ENCODE measurements at regions not wholly inside any gene's neighbourhood (a gene's known extent, or its start where the extent isn't known, plus 50 kb on each side); places are given as distances from the start of the nearest gene placed in this dataset.

DNA sequence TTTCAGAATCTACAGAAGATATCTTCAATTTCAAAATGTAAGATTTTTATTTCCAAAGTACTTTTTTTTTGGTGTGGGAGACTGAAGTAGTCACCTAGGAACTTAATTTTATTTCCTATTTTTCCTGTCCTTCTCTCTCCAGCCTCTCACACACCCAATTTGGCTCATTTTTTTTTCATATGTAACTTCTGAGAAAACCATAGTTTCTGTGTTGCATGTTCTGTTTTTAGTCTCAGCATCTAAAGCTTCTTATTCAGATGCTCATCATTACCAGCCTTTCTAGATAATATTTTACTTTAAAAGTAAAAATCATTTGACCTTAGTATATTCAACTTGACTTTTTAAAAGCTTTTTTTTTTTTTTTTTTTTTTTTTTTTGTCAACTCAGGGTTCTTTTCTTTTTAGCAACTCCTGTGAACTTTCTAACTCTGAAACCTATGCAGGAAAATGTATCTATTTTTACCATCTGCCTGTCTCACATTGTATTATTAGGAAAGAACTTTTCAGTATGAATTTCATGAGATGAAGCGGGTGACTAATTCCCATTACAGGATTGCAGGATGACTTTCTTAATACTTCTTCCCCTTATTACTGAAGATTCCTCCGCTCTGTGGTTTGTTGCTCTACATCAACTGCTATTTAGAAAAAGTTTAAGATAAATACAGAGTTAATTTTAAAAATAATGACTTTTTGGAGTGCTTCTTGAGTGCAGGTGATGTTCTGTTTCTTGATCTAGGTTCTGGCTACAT is 73.6 kb upstream of the LSM8 start:
- intact Hi-C loops (cut with DNase I) = no loop called here
- Histone ChIP-seq H3K4me3 (no peak overlapping the region), H3K27ac (no peak overlapping the region), H3K36me3 (no peaks in the 10 kb centered on the region), H3K27me3 (no peaks in the 10 kb centered on the region), H3K4me1 (no peaks in the 10 kb centered on the region), H3K9me3 (no peaks in the 10 kb centered on the region)
- WGBS (ENCODE audit: insufficient coverage, low coverage, low lambda C conversion rate, missing lambda C conversion rate) = 71% methylated on average over 2 of the region's 2 CpGs
- DNase-seq (no peak), ATAC-seq (no peak)
- TF ChIP-seq, protein P1, sequence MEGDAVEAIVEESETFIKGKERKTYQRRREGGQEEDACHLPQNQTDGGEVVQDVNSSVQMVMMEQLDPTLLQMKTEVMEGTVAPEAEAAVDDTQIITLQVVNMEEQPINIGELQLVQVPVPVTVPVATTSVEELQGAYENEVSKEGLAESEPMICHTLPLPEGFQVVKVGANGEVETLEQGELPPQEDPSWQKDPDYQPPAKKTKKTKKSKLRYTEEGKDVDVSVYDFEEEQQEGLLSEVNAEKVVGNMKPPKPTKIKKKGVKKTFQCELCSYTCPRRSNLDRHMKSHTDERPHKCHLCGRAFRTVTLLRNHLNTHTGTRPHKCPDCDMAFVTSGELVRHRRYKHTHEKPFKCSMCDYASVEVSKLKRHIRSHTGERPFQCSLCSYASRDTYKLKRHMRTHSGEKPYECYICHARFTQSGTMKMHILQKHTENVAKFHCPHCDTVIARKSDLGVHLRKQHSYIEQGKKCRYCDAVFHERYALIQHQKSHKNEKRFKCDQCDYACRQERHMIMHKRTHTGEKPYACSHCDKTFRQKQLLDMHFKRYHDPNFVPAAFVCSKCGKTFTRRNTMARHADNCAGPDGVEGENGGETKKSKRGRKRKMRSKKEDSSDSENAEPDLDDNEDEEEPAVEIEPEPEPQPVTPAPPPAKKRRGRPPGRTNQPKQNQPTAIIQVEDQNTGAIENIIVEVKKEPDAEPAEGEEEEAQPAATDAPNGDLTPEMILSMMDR (IDR thresholded peaks at IDR 0.05) = no peak
- TF ChIP-seq POLR2A (IDR thresholded peaks at IDR 0.05) = no peak

DNA sequence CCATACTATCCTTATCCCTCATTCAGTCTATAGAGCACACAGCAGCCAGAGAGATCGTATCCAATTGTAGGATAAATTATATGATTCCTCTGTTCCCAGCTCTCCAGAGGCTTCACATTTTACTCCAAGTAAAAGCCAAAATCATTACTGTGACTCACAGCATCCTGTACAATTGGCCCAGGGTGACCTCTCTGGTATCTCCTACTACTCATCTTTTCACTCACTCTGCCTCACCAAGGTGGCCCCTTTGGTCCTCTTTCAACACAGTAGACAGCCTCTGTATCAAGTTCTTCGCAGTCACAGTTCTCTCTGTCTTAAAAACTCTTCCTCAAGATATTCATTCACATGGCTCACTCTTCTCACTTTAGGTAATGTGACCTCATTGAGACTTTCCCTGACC is 72.6 kb upstream of the LSM8 start:
- no peak for TF ChIP-seq POLR2A (IDR thresholded peaks at IDR 0.05)
- TF ChIP-seq, protein P1 (IDR thresholded peaks at IDR 0.05) = no peak
- WGBS (ENCODE audit: insufficient coverage, low coverage, low lambda C conversion rate, missing lambda C conversion rate) = 34% methylated on average over 2 of the region's 2 CpGs
- Histone ChIP-seq H3K4me1 (no peaks in the 10 kb centered on the region), H3K36me3 (no peaks in the 10 kb centered on the region), H3K27me3 (no peaks in the 10 kb centered on the region), H3K4me3 (no peak overlapping the region), H3K9me3 (no peaks in the 10 kb centered on the region), H3K27ac (no peak overlapping the region)
- intact Hi-C loops (cut with DNase I) = no loop called here
- ATAC-seq (no peak), DNase-seq (no peak)

DNA sequence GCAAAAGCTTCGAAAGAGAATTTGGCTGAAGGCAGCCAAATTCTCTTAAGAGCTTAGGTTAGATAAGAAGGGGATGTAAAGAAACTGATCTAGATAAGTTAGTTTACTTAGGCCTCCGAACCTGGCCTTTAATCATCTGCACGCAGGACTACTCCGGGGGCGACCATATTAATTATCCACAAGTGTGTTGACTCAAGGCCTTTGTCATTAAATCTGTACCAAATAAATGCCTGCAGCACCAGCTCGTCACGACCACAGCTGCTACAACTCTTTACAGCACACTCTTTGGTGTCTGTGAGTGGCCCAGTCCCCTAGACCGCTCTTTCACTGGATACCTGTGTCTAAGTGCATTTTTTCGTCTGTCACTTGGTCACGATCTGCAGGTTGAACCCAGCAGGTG is 69.8 kb upstream of the LSM8 start:
- intact Hi-C loops (cut with DNase I) = no loop called here
- H3K27ac ChIP-seq = no peak overlapping the region
- 63% methylated on average over 8 of the region's 10 CpGs for WGBS (ENCODE audit: insufficient coverage, low coverage, low lambda C conversion rate, missing lambda C conversion rate)
- H3K36me3 ChIP-seq = no peaks in the 10 kb centered on the region
- H3K4me3 ChIP-seq = no peak overlapping the region
- no peaks in the 10 kb centered on the region for H3K9me3 ChIP-seq
- H3K4me1 ChIP-seq = no peaks in the 10 kb centered on the region
- DNase-seq = no peak
- no peaks in the 10 kb centered on the region for H3K27me3 ChIP-seq
- TF ChIP-seq, protein P1 (IDR thresholded peaks at IDR 0.05) = no peak
- no peak for TF ChIP-seq POLR2A (IDR thresholded peaks at IDR 0.05)
- no peak for ATAC-seq

DNA sequence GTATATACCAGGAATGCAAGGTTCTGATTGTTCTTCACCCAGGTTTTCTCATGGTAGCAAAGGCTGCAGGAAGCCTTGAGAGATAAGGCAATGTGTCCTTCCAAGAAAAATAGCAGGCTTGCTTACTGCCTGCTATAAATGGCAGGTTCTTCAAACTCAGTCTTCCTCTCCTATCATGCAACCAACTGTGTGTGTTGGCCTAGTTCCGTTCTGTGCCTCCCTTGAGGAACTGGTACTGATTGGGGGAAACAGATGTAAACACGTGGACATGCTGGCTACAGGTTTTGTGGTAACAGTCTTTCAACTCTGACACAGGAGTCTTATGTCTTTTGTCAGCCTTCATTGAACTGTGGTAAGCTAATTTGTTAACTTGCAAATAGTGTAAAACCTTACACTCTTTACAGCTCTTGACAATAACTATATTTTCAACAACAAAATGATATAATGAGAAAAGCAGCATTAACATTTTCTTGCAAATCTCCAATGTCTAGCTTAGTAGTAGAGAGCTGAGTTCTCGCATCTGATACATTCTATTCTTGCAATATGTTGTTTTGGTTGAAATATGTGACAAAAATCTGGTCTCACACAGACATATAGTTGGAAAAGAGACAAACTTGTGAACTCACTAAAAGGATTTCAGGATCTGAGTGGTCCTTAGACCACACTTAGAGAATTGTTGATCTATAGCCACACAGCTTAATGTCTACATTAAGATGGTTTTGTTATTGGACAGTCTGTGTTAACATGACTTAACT is 54.7 kb upstream of the LSM8 start:
- Histone ChIP-seq H3K9me3 (no peaks in the 10 kb centered on the region), H3K4me1 (no peaks in the 10 kb centered on the region), H3K27ac (no peak overlapping the region), H3K36me3 (no peaks in the 10 kb centered on the region), H3K27me3 (no peaks in the 10 kb centered on the region), H3K4me3 (no peak overlapping the region)
- DNase-seq (no peak), ATAC-seq (no peak)
- 43% methylated on average over 3 of the region's 3 CpGs for WGBS (ENCODE audit: insufficient coverage, low coverage, low lambda C conversion rate, missing lambda C conversion rate)
- intact Hi-C loops (cut with DNase I) = no loop called here
- TF ChIP-seq, protein P1 (IDR thresholded peaks at IDR 0.05) = no peak
- no peak for TF ChIP-seq POLR2A (IDR thresholded peaks at IDR 0.05)
